Activated CD4-positive, alpha-beta T cell treated with anti-CD3 and anti-CD28 coated beads for 48 hours (primary cell): ENCODE measurements at regions not wholly inside any gene's neighbourhood (a gene's known extent, or its start where the extent isn't known, plus 50 kb on each side); places are given as distances from the start of the nearest gene placed in this dataset.
"Not testable (repeated sequence)": the region's sequence is repeated elsewhere in the genome, so short reads cannot be mapped to it uniquely, and the experiment has no call there.

Source experiments
- DNase-seq: peaks from one replicate; pipeline ENCODE4 v3.0.0-alpha.2; 2020

DNA sequence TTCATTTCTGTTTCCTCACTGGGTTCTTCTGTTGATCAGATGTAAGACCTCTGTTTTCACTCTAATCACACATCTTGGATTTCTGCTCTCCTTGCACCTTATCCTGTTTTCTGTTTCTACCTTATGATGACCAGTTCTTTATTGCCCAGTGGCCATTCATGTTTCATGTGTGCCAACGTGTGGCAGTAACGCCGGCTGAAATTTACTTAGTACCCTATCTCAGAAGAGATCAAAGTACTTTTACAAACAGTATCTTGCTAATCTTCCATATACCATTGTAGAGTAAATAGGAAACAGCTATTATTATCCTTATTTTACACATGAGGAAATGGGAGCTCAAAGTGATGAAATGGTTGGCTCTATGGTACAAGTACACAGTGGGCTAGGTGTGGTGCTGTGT lies 74.0 kb downstream of the GATA3 start:
- DNase-seq = no peak

DNA sequence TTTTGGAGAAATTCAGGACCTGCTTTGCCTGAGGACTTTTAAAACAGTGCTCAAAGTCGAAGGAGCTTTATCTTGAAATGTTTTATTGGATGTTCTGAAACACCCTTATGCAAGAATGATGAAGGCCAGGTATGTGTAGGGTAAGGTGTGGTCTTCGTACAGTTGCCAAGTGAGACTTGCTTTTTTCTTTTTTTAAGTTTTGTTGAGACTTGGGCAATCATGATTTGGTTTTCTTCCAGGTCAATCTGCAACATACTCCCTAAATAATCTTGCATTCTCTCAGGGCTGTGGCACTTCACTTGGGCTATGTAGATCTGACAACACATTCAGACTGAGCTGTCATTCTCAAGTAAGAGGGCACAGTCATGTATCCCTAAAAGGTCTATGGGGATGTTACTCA lies 75.0 kb downstream of the GATA3 start:
- no peak for DNase-seq

DNA sequence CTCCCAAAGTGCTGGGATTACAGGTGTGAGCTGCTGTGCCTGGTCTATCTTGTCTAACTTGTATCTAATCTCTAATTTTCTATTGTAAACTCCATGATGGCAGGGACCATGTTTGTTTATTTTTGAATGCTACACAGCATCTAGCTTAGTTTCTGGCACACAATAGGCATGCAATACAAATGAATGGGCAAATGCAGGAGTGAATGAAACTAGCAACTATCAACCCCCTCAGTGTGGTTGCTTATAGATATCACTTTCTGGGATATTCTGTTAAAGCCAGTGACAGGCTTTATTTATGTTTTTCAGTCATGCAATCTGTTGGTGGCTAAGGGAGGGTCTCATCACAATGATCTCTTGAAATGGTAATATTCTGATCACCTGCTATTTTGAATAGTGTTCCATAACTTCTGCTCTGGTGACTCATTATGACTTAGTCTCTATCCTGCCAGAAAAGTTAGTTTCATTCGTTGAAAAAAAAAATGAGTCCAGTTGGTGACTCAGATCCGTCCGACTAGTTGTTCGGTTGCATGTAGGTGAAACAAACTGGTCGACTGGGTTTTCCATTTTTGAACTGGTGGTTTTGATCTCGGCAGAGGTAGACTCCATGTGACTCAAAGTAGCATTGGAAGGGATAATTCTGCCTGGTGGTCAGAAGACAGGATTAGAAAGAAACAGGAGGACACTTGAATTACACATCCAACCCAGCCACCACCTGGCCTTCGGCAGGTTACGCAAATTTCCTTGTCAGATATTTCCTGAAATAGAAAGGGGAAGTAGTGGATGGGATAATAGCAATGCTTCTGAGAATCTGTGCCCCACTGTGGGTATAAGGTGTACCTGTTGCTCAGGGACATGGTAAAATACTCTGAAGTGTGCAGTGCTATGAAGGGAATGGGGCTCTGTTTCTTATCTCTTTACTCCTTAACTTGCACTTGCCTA lies 76.8 kb downstream of the GATA3 start:
- DNase-seq = peak; percentile 56

DNA sequence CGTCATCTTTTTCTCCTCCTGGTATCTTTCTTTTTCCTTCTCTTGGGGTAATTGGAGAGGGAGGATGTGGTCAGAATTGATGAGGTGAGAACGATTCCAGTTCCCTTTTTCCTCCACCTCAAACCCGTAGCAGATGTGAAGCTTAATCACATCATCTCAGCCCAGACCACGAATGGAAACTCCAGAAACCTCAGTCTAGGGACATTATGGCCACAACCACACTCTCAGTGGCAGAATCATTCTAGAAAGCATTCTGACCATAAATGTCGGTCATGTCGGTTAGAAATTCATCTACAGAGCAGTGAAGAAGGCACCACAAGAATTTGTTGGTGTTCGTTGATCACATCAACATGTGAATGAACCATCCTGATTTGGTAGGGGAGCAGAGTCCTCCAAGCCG lies 78.7 kb downstream of the GATA3 start:
- peak; percentile 73 for DNase-seq

DNA sequence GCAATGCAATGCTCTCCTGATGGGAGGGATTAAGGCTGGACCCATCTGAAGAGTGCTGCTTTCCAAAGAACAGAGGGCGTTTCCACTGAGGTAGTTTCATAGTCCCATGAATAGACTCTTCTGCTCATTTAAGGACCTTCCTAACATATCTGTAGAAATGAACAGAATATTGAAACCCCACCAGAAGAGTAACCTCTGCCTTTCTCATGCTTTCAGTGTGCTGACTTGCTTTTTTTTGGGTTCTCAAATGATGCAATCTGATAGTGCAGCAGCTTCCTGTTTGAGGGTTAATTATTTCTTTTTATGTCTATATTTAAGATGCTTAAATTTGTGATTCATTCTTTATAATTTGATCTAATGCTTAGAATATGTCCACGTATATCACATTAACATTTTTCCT lies 82.2 kb downstream of the GATA3 start:
- no peak for DNase-seq

DNA sequence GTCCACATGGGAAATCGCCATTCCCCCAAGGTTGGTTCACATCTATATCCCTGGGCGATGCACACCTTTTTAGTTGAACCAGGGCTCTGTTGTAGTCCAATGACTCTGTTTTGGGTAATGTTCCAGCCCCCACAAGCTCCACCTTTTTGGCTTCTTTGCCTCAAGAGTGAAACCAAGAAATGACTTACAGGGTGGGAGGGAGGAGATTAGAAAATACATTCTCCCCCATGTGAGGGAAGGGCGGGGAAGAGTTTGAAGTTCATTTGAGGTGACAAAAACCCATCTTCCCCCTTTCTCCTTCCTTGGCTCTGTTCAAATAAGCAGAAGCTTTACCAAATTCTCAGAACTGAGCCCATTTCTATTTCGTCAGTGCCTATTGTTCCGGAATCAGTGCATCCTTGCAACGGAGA lies 82.8 kb downstream of the GATA3 start:
- DNase-seq = peak; percentile 65

DNA sequence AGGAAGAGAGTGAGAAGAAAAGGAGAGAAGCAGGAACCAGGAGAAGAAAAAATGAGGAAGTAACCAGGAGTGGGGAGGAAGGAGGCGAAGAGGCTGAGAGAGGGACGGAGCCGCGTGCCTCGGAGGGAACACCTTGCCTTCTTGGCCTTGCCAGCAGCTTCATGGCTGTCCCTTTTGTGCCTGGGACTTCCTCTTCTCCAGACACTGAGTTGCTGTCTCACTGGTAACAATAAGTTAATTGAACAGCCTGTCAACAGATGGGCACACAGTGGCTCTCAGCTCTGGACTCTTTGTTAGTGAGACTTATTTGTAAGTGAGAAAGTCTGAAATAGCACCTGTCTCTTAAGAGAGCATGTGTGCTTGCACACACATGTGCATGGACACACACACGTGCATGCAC lies 83.2 kb downstream of the GATA3 start:
- peak; percentile 44 for DNase-seq

DNA sequence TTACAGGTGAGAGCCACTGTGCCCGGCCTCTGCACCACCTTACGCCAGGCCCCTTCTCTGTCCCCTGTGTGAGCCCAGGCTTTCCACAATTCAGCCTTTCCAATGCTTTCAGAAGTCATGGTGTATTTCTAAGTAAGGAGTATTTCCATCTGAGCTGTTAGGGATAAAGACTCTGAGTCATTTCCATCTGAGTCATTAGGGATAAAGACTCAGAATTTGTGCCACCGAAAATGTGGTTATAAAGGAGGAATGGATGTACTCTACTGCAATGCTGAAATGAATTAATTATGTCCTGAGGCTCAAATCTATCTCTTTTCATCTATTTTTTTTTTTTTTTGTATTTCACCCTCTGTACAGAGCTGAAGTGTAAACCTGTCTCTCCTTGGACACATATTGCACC lies 84.0 kb downstream of the GATA3 start:
- DNase-seq = no peak

DNA sequence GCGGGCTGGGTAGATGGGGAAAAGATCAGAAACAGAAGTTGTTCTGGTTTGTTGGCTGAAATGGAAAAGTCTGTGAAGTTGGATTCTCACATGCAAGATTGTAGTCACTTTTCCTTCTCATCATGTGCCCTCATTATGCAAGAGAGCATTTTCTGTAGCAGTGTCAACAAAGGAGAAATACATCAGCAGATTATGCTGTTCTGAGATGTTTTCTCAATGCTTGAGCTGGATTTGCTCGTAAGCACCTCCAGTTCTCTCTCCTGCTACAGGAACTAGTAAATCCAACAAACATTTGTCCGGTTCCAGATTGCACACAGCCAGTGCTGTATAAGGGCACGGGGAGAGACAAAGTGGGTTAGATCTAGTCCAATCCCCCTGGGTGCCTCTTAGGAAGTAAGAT lies 90.0 kb downstream of the GATA3 start:
- no peak for DNase-seq

DNA sequence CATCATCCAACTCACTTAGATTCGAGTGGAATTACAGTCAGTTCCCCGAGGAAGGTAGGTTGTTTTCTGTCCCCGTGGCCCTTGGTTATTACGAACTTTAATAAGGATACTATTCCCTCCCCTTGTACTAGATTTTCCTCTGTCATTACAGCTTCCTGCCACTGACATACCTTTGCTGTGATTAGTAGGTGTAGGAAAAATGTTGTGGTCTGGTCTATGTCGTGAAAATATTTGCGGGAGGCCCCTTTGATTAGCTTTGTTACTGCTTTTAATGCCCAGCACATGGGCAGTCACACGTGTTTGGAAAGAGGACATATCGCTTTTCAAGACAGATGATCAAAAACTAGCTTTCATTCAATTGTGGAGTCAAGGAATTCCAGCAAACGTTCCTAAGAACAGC lies 92.2 kb downstream of the GATA3 start:
- no peak for DNase-seq

DNA sequence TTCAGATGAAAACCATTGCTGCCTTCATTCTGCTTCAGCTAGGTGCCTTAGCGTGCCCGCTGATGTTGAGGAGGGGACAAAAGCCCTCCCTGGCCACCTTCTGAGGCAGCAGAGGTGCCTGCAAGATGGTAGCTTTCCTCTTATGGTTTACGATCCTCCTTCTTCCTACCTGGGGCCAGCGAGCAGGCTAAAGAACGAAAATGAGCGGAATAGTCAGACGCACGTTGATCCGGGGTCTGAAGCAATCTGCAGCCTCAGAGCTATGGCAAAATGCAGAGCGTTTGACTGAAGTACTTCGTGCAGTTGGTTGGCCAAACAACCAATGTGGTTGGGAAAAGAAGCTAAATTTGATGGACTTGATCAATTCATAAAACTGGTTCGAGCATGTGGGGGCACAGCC lies 95.5 kb downstream of the GATA3 start:
- DNase-seq = no peak

DNA sequence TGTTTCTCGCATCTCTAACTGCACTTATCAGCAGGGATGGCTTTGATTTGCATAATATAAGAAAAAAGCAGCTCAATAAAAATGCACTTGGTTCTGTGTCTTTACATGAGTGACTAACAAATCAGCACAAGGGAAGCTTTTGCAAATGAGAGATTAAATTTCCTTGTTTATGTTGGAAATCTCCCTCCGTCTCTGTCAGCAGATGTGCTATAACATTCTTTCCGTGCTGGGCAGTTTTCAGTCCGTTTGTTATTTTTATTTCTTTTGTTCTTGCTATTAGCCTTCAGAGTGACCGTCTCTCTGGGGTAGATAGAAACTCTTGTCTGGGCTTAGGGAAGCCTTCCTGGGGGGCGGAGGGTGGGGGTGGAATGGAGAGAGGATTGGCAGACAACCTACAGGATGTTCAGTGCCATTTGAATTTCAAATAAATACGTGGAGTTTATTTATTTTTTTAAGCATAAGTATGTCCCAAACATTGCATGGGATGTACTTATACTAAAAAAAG lies 96.0 kb downstream of the GATA3 start:
- no peak for DNase-seq

DNA sequence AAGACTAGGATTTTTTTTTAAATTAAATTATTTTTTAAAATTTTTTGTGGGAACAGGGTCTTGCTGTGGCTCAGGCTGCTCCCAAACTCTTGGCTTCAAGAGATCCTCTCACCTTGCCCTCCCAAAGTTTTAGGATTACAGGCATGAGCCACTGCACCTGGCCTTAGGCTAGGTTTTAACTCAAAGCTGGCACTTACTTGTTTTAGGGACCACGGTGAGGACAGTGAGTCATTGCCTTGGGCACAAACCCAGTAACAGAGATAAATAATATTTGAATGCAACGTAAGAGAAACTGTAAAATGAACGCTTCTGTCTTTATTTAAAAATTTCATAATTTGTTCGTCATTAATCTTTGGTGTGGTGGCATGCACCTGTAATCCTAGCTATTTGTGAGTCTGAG lies 96.6 kb downstream of the GATA3 start:
- DNase-seq = no peak

DNA sequence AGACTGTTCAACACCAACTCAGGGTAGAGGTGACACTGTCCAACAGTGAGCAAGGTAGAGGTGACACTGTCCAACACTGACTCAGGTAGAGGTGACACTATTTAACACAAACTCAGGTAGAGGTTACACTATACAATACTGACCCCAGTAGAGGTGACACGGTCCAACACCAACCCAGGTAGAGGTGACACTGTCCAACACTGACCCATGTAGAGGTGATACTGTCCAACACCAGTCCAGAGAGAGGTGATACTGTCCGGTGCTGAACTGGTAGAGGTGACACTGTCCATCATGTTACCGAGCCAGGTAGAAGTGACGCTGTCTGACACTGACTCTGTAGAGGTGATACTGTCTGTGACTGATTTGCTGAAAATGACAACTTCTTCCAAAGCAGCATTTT lies 102.4 kb downstream of the GATA3 start:
- DNase-seq = no peak

DNA sequence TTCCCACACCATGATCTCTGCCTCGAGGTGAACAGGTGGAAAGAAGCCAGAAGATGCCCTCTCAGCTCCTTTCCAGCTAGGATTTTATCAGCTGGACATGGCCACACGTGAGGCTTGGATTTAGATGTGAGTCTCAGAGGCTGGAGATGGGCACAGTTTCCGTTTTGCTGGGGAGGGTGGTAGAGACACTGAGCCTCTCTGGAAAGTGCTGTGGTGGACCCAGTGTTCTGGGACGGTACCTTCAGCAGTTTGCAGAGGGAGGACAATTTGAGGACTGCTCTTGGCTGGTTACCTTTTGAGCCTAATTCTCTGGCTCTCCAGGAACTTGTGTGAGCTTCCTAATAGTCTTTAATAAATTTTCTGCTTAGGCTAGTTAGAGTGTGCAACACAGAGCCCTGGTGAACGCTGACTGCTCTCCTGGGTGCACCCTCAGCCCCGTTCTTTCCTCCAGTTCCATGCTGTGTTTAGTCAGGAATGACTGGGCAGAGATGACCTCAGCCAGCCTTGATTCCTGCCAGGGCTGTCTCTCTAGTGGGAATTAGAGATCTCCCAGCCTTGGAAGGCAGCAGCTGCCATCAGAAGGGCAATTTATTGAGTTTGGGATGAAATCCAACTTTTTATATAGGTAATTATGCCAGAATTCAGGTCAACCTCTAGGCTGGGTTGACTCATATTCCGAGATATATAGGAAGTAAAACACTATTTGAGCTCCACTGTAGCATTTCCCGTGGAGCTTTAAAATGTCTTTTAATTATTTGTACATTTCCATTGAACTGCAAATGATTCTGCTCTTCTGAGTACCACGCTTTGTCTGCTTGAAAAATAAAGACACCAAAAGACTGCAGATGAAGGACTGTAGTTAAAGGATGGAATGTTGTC lies 103.9 kb downstream of the GATA3 start:
- DNase-seq = no peak

DNA sequence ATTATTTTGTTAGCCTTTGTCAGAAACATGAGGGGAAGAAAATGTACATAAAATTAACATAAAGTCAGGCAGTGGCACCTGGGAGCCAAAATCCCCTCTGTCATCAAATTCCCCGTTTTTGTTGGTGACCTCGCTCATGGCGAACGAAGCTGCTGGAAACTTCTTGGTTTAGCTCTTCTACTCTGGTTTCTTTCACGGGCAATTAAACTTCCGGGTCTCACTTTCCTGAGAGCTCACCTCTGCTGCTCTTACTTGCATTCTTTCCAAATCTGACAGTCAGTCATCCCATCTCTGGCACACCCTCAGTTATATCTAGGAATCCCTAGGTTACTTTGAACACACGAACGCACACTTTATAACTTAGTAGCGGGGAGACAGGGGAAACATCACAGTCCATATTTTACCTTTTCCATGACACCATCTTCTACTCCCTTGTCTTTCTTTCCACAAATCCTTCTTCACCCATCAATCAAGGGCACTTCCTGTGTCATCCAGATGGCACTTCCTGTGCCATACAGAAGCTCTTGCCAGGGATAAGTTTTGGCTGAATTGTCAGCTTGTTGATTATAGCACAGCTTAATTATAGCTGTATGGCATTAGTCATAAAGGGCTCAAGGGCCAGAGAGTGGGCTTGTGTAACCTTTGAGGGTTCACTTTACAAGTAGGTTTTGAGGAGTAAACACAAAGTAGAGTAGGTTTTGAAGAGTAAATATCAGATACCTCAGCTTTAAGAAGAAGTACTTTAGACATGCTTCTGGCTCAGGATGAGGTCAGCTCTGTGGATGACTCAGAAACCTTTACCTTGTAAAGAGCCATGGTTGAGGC lies 105.1 kb downstream of the GATA3 start:
- peak; percentile 8 for DNase-seq

DNA sequence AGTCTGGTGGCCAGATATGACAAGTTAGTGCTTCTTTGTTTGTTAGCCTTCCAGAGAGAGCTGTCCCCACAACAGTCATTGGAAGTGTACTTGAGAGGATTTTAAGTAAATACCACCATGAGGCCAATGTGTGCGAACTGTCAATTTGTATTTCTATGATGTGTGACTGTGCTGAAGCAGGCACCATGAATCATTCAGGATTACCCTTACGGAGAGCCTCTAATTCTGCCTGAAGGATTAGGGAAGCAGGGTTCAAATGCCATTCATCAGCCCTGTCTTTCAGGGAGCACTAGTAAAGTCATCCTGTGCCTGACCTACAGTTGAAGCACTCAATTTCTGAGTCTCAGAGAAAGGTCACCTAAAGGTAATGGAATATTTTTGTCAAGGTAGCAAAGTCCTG lies 109.3 kb downstream of the GATA3 start:
- DNase-seq = no peak

DNA sequence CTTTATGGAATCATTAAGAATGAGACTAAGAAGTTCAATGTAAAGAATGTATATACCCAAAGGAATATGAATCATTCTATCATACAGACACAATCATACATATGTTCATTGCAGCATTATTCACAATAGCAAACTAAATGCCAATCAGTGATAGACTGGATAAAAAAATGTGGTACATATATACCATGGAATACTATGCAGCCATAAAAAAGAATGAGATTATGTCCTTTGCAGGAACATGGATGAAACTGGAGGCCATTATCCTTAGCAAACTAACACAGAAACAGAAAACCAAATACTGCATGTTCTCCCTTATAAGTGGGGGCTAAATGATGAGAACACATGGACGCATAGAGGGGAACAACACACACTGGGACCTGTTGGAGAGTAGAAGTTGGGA lies 110.2 kb downstream of the GATA3 start:
- DNase-seq = not testable (repeated sequence)

DNA sequence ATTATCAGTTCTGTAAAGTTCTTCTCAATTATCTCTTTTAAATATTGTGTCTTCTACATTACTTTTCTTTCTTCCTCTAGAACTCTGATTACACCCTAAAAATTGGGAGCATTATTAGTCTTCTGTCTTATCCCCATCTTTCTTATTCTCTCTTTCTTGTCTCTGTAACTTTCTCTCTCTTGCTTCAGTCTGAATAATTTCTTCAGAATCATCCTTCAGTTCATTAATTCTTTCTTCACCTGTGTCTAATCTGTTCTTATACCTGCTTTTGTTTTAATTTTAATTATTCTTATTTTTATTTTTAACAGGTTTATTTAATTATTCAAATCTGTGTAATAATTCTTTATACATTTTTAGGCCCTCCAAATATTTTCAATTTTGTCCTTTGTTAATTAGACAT lies 114.3 kb downstream of the GATA3 start:
- no peak for DNase-seq

DNA sequence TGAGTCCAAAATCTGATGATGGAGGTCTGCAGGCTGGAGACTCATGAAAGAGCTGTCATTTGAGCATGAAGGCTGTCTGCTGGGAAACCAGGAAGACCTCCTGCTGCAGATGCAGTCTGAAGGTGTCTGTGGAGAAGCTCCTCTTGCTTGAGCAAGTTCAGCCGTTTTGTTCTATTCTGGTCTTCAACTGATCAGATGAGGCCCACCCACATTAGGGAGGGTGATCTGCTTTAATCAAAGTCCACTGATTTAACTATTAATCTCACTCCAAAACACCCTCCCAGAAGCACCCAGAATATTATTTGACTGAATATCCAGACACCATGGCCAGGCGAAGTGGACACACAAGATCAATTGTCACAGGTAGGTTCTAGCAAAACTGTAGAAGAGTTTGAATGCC lies 116.5 kb downstream of the GATA3 start:
- no peak for DNase-seq

DNA sequence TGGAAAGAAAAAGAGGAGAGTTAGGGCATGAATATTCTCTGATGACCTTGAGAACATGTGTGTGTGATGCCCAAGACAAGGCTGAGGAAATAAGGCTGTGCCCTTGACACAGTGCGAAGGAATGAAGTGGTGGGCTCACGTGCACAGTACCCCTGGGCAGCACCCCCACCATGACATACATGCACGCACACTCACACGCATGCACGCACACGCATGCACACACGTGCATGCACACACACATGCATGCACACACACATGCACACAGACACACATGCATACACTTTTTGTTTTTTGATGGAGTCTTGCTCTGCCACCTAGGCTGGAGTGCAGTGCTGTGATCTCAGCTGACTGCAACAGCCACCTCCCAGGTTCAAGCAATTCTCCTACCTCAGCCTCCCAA lies 118.1 kb downstream of the GATA3 start:
- no peak for DNase-seq

DNA sequence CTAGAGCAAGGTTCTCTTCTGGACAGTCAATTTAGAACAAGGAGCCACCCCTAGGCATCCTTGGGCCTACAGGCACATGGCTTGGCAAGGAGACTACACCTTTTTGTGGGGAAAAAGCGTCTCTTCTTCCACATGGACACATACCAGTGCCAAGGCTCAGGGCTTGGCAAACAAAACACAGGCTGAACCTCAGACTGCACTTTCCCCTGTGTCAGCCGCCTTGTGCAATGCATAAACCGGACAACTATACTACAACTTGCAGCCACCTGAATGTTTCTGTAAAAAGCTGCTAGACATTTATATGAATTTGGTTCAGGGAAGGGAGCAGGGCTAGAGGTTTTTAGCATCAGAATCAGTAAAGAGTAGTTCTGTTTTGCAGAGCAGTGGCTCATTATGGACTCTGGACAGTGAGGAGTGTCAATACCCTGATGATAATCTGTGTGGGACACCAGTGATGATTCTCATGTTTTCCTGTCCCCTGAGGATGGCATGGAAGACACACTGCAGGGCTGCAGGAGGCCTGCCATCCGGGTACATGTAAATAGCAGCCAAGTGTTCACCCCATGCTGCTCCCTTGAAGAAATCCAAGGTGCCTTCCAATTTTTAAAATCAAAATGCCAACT lies 118.9 kb downstream of the GATA3 start:
- DNase-seq = no peak

DNA sequence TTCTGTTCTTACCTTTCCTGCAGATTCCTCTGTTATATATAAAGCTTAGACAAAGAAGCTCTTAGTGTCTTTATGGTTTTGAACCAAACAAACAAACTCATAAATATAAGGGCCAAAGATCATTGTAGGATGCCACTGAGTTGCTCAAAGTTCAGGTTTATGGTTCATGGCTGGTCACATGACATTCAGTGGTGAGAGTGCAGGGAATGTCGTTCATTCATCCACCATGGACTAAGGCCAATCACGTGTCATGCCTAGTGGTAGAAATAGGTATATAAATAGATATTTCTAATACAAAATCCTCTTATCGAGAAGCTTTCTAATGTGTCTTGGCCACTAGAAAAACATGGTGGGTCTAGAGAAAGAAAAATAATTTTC lies 119.4 kb downstream of the GATA3 start:
- no peak for DNase-seq
